Transverse colon (tissue), 4 donors: ENCODE measurements at regions not wholly inside any gene's neighbourhood (a gene's known extent, or its start where the extent isn't known, plus 50 kb on each side); places are given as distances from the start of the nearest gene placed in this dataset.
"Not testable (repeated sequence)": the region's sequence is repeated elsewhere in the genome, so short reads cannot be mapped to it uniquely, and the experiment has no call there.

Experiments used
- EP300 ChIP-seq: sonication (generic); formaldehyde crosslinking; IDR thresholded peaks from one replicate; pipeline ENCODE4 v1.6.1; 2017; ENCODE audit warnings: antibody characterized with exemption, low read depth
- POLR2A ChIP-seq: fragments of 450-650 bp; IDR thresholded peaks from one replicate; pipeline ENCODE4 v1.6.1; 2016; ENCODE audit warnings: antibody characterized with exemption, mild to moderate bottlenecking, moderate library complexity
- POLR2AphosphoS5 ChIP-seq, 3 donors: sonication (generic); formaldehyde crosslinking; IDR thresholded peaks; one replicate each; pipeline ENCODE4 v1.6.1; 2016; ENCODE audit warnings: antibody characterized with exemption in 3 of 3
- TF ChIP-seq, protein P1 (sequence below), 5 experiments: fragments of 200-600 bp in 3 of 5; fragments of 450-650 bp in 2 of 5; sonication (generic) in 3 of 5; IDR thresholded peaks; 1 replicate in 2 of 5; 2 replicates in 3 of 5; pipeline ENCODE4 v1.5.1; 2016 to 2017; ENCODE audit warnings: antibody characterized with exemption in 5 of 5, inconsistent platforms in 3 of 5, mild to moderate bottlenecking in 2 of 5, moderate library complexity in 1 of 5

DNA sequence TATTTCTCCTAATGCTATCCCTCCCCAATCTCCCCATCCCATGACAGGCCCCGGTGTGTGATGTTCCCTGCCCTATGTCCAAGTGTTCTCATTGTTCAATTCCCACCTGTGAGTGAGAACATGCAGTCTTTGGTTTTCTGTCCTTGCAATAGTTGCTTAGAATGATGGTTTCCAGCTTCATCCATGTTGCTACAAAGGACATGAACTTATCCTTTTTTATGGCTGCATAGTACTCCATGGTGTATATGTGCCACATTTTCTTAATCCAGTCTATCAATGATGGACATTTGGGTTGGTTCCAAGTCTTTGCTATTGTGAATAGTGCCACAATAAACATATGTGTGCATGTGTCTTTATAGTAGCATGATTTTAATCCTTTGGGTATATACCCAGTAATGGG is 51.3 kb upstream of the RIOK2 start:
- not testable (repeated sequence) for TF ChIP-seq POLR2A; EP300; POLR2AphosphoS5 (IDR thresholded peaks at IDR 0.05)
- TF ChIP-seq, protein P1, sequence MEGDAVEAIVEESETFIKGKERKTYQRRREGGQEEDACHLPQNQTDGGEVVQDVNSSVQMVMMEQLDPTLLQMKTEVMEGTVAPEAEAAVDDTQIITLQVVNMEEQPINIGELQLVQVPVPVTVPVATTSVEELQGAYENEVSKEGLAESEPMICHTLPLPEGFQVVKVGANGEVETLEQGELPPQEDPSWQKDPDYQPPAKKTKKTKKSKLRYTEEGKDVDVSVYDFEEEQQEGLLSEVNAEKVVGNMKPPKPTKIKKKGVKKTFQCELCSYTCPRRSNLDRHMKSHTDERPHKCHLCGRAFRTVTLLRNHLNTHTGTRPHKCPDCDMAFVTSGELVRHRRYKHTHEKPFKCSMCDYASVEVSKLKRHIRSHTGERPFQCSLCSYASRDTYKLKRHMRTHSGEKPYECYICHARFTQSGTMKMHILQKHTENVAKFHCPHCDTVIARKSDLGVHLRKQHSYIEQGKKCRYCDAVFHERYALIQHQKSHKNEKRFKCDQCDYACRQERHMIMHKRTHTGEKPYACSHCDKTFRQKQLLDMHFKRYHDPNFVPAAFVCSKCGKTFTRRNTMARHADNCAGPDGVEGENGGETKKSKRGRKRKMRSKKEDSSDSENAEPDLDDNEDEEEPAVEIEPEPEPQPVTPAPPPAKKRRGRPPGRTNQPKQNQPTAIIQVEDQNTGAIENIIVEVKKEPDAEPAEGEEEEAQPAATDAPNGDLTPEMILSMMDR (IDR thresholded peaks at IDR 0.05) = not testable (repeated sequence)
